Choroid plexus epithelial cell (primary cell): ENCODE measurements at regions not wholly inside any gene's neighbourhood (a gene's known extent, or its start where the extent isn't known, plus 50 kb on each side); places are given as distances from the start of the nearest gene placed in this dataset.

ENCODE experiments used
- DNase-seq: peaks from one replicate; pipeline ENCODE4 v3.0.0-alpha.2; 2010; ENCODE audit warnings: low read depth
- H3K4me3 ChIP-seq: 2 replicates; pipeline ENCODE4 v1.5.1; 2011; ENCODE audit warnings: low read depth, mild to moderate bottlenecking, control low read depth, low read length, moderate library complexity
- TF ChIP-seq, protein P1 (sequence below): conservative IDR thresholded peaks from 2 replicates; pipeline ENCODE4 v1.5.1; 2011; ENCODE audit warnings: low read depth, mild to moderate bottlenecking, control low read depth, inconsistent platforms, low read length, moderate library complexity

DNA sequence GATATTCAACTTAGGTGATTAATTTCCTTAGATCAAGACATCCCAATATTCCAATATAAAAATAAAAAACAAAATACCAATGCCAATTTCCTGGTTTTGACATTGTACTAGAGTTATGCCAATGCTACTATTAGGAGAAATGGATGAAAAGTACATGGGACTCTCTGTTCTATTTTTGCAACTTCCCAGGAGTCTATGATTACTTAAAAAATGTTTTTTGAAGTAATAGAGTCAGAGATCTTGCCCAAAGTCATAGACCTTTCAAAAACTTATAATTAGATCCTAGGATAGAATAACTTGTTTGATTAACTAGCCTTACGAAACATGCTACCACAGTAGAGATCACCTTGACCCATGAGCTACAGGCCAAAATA, 73.6 kb upstream of the MAOA start:
- DNase-seq: no peak
- no peak overlapping the region for H3K4me3 ChIP-seq
- TF ChIP-seq, protein P1, sequence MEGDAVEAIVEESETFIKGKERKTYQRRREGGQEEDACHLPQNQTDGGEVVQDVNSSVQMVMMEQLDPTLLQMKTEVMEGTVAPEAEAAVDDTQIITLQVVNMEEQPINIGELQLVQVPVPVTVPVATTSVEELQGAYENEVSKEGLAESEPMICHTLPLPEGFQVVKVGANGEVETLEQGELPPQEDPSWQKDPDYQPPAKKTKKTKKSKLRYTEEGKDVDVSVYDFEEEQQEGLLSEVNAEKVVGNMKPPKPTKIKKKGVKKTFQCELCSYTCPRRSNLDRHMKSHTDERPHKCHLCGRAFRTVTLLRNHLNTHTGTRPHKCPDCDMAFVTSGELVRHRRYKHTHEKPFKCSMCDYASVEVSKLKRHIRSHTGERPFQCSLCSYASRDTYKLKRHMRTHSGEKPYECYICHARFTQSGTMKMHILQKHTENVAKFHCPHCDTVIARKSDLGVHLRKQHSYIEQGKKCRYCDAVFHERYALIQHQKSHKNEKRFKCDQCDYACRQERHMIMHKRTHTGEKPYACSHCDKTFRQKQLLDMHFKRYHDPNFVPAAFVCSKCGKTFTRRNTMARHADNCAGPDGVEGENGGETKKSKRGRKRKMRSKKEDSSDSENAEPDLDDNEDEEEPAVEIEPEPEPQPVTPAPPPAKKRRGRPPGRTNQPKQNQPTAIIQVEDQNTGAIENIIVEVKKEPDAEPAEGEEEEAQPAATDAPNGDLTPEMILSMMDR: no peak

DNA sequence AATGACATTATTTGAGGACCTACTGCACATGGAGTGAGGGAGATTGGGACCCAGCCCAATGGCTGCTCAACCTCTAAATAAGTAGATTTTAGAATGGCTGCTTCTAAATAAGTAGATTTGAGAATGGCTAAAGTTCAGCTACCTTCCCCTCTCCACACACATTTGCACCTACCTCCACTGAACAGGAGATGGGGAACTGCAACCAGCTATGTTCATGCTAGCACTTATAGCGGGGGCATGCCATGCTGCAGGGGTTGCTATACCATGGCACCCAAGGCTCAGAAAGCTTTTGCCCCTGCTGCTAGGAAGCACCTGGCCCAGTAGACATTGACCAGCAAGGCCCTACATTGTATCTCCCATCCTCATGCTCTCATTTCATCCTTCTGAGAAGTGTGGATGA, 70.2 kb upstream of the MAOA start:
- H3K4me3 ChIP-seq: no peak overlapping the region
- no peak for DNase-seq
- TF ChIP-seq, protein P1: no peak

DNA sequence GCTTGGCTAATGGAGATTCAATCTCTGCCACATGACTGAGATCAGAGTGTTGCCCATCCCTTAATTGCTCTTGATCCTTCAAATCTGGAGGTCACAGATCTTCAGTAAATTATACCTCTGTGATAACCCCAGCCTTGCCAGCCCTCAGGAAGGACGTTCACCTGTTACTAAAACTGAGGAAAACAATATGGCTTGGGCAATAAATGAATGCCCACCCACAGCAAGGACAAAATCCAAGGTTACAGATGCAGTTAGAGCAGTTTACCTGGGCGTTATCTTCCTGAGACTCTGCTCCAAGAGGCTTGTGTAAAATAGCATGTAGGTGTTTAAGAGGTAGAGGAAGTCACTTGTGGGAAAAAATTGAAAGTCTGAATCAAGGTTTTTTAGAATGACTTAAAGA, 69.3 kb upstream of the MAOA start:
- TF ChIP-seq, protein P1: no peak

DNA sequence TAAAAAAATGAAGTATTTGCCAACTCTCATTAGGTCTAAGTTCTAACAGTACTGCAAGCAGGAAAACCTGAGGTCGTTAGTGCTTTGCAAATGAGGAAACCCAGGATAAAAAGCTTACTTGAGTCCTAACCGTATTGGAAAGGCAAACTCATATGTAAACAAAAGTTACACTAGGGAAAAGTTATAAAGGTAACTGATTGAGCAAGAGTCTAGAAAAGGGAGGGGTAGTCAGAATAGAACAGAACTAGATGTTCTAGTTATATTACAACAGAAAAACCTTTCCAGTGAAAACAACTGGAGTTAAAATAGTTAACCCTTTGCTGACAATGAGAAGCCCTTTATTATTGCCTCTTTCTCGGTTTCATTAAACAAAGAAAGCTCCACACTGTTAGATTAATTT, 66.4 kb upstream of the MAOA start:
- TF ChIP-seq, protein P1: no peak
- peak; percentile 79 for DNase-seq
- H3K4me3 ChIP-seq: no peak overlapping the region

More for the DNA sequence above, 69.3 kb upstream of the MAOA start:
- H3K4me3 ChIP-seq: no peak overlapping the region
- no peak for DNase-seq

DNA sequence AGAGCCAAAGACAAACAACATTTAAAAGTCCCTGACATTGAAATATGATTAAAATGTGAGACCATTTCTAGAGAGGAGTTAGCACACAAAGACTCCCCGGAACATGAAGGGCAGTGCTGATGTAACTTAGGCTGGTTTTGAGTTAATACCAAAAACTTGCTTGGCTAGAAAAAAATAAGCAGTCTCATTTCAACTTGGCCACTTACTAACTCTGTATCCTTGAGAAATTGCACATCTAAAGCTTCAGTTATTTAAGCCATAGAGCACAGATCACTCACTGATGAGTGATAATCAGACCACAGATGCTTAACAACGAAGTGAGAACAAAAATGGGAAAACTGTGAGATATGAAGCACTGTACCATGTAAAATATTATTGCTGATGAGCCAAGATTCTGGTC, 65.9 kb upstream of the MAOA start:
- peak; percentile 75 for DNase-seq
- TF ChIP-seq, protein P1: no peak
- H3K4me3 ChIP-seq: no peak overlapping the region

DNA sequence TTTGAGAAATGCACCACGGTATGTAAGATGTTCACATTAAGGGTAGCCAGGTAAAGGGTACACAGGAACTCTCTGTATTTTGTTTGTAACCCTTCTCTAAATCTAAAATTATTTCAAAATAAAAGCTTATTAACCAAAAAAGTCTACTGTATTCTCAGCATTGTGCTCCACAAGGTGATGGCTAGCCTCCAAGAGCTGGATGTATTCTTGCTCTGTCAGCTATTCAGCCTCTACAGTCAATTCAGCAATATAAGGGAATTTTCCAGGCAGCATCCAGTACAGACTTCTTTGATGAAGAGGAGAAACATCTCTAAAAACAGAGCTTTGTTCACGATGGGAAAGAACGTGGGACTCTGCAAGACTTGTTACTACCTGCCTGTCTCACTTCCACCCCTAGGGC, 63.5 kb upstream of the MAOA start:
- peak; percentile 42 for DNase-seq
- H3K4me3 ChIP-seq: no peak overlapping the region
- TF ChIP-seq, protein P1: no peak

DNA sequence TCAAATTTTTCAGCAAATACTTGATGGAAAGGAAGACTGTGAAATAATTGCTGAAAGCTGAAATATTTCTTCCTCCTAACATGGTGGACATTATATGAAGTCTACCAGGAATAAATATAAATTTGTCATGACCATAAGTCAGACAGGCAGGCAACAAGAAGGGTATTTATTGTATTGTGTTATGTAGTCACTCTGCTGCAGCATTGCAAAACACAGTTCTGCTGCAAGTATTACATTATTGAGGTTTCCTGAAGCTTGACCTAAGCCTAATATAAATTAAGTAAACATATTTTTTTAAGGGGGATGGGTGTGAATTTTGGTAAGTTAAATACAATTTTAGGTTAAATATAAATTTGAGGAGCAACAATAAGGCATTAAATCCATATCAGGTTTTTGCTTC, 60.2 kb upstream of the MAOA start:
- no peak overlapping the region for H3K4me3 ChIP-seq
- peak; percentile 74 for DNase-seq

More for the DNA sequence above, 60.2 kb upstream of the MAOA start:
- TF ChIP-seq, protein P1: no peak
